GM12878 (cell line): ENCODE measurements at regions not wholly inside any gene's neighbourhood (a gene's known extent, or its start where the extent isn't known, plus 50 kb on each side); places are given as distances from the start of the nearest gene placed in this dataset.

Experiments
- ATF7 ChIP-seq: fragments of 450-650 bp; IDR thresholded peaks from 2 replicates; pipeline ENCODE4 v1.6.1; 2016; ENCODE audit warnings: low read depth, mild to moderate bottlenecking
- EED ChIP-seq: sonication (generic); IDR thresholded peaks from 2 replicates; pipeline ENCODE4 v1.6.1; 2016; ENCODE audit warnings: antibody characterized with exemption, low read depth
- EP300 ChIP-seq, 2 experiments: fragments of 150-350 bp in 1 of 2; IDR thresholded peaks; 2 replicates each; pipeline ENCODE4 v1.6.1; 2011 to 2012; ENCODE audit warnings: low read depth in 2 of 2, low read length in 2 of 2, borderline replicate concordance in 1 of 2, improper control_type of control experiment in 1 of 2, inconsistent platforms in 1 of 2; ENCODE audit not compliant: control insufficient read depth in 1 of 2
- ETV6 ChIP-seq, 2 experiments: fragments of 450-650 bp in 1 of 2; IDR thresholded peaks in 1 of 2; conservative IDR thresholded peaks in 1 of 2; 2 replicates each; pipeline ENCODE4 v1.6.1; 2014; ENCODE audit warnings: antibody characterized with exemption in 1 of 2, borderline replicate concordance in 1 of 2, low read depth in 1 of 2, mild to moderate bottlenecking in 1 of 2, moderate library complexity in 1 of 2
- IKZF1 ChIP-seq: fragments of 450-650 bp; conservative IDR thresholded peaks from 2 replicates; pipeline ENCODE4 v1.6.1; 2017; ENCODE audit warnings: antibody characterized with exemption, mild to moderate bottlenecking
- JUNB ChIP-seq: IDR thresholded peaks from 2 replicates; pipeline ENCODE4 v1.6.1; 2016; ENCODE audit warnings: antibody characterized with exemption, mild to moderate bottlenecking
- MTA2 ChIP-seq: fragments of 450-650 bp; IDR thresholded peaks from 2 replicates; pipeline ENCODE4 v1.6.1; 2016; ENCODE audit warnings: low read depth, mild to moderate bottlenecking, moderate library complexity
- NR2F1 ChIP-seq: fragments of 450-650 bp; conservative IDR thresholded peaks from 2 replicates; pipeline ENCODE4 v1.6.1; 2017; ENCODE audit warnings: mild to moderate bottlenecking
- RAD51 ChIP-seq: fragments of 450-650 bp; IDR thresholded peaks from 2 replicates; pipeline ENCODE4 v1.6.1; 2016; ENCODE audit warnings: moderate library complexity, mild to moderate bottlenecking, inconsistent platforms
- RCOR1 ChIP-seq: conservative IDR thresholded peaks from 2 replicates; pipeline ENCODE4 v1.6.1; 2012; ENCODE audit warnings: low read depth, low read length, improper control_type of control experiment
- RUNX3 ChIP-seq: IDR thresholded peaks from 2 replicates; pipeline ENCODE4 v1.6.1; 2012; ENCODE audit warnings: low read length, inconsistent platforms
- SUPT20H ChIP-seq: IDR thresholded peaks from 2 replicates; pipeline ENCODE4 v1.6.1; 2011; ENCODE audit warnings: low read depth, mild to moderate bottlenecking, low read length, moderate library complexity, borderline replicate concordance; ENCODE audit not compliant: control insufficient read depth
- TBL1XR1 ChIP-seq: IDR thresholded peaks from 2 replicates; pipeline ENCODE4 v1.6.1; 2012; ENCODE audit warnings: low read depth, low read length, improper control_type of control experiment
- YY1 ChIP-seq: IDR thresholded peaks from 2 replicates; pipeline ENCODE4 v1.6.1; 2011; ENCODE audit warnings: low read depth, mild to moderate bottlenecking, low read length
- ZBED1 ChIP-seq: IDR thresholded peaks from 2 replicates; pipeline ENCODE4 v1.6.1; 2016; ENCODE audit warnings: borderline replicate concordance
- TF ChIP-seq, protein P1 (sequence below): fragments of 450-650 bp; IDR thresholded peaks from 2 replicates; pipeline ENCODE4 v1.6.1; 2017; ENCODE audit warnings: low read depth, mild to moderate bottlenecking, moderate library complexity
- TF ChIP-seq, protein P2 (sequence below): IDR thresholded peaks from 2 replicates; pipeline ENCODE4 v1.6.1; 2011; ENCODE audit warnings: low read depth, mild to moderate bottlenecking, low read length, moderate library complexity, borderline replicate concordance; ENCODE audit errors: extremely low read depth
- TF ChIP-seq, protein P3 (sequence below): fragments of 450-650 bp; IDR thresholded peaks from 2 replicates; pipeline ENCODE4 v1.6.1; 2017; ENCODE audit warnings: antibody characterized with exemption, mild to moderate bottlenecking, moderate library complexity
- TF ChIP-seq, protein P4 (sequence below): IDR thresholded peaks from 2 replicates; pipeline ENCODE4 v1.6.1; 2011; ENCODE audit warnings: low read depth, low read length, improper control_type of control experiment, borderline replicate concordance
- TF ChIP-seq, protein P5 (sequence below): fragments of 450-650 bp; IDR thresholded peaks from 2 replicates; pipeline ENCODE4 v1.6.1; 2017; ENCODE audit warnings: mild to moderate bottlenecking, moderate library complexity

DNA sequence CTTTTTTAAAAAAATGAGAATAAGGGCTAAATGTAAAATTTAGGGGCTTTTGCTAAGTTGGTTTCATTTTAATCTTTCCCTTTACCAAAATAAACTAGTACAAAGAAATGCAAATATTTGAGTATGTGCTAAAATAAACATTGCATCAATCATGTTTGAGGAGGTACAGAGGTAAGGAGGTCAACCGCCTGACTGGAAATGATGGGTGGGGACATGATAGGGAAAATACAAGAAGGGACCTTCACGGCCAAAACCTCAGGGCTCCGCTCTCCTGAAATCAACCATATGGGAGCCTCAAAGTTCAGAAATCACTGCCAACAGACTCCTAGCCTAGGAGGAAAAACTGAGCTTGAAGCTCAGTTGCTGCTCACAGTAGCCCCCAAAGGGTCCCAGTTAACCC is 207.6 kb downstream of the AHR start (continued):
- TF ChIP-seq, protein P1, sequence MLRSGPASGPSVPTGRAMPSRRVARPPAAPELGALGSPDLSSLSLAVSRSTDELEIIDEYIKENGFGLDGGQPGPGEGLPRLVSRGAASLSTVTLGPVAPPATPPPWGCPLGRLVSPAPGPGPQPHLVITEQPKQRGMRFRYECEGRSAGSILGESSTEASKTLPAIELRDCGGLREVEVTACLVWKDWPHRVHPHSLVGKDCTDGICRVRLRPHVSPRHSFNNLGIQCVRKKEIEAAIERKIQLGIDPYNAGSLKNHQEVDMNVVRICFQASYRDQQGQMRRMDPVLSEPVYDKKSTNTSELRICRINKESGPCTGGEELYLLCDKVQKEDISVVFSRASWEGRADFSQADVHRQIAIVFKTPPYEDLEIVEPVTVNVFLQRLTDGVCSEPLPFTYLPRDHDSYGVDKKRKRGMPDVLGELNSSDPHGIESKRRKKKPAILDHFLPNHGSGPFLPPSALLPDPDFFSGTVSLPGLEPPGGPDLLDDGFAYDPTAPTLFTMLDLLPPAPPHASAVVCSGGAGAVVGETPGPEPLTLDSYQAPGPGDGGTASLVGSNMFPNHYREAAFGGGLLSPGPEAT = peak; percentile 89
- TF ChIP-seq, protein P2, sequence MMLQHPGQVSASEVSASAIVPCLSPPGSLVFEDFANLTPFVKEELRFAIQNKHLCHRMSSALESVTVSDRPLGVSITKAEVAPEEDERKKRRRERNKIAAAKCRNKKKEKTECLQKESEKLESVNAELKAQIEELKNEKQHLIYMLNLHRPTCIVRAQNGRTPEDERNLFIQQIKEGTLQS = no peak
- TF ChIP-seq RAD51 = no peak
- TF ChIP-seq RCOR1 = no peak
- TF ChIP-seq EED = peak; percentile 37; the same call in 1 of the 2 replicates
- TF ChIP-seq NR2F1 = peak; percentile 80
- no peak for TF ChIP-seq SUPT20H
- peak; percentile 29; the same call in 1 of the 2 replicates for TF ChIP-seq JUNB
- TF ChIP-seq, protein P3, sequence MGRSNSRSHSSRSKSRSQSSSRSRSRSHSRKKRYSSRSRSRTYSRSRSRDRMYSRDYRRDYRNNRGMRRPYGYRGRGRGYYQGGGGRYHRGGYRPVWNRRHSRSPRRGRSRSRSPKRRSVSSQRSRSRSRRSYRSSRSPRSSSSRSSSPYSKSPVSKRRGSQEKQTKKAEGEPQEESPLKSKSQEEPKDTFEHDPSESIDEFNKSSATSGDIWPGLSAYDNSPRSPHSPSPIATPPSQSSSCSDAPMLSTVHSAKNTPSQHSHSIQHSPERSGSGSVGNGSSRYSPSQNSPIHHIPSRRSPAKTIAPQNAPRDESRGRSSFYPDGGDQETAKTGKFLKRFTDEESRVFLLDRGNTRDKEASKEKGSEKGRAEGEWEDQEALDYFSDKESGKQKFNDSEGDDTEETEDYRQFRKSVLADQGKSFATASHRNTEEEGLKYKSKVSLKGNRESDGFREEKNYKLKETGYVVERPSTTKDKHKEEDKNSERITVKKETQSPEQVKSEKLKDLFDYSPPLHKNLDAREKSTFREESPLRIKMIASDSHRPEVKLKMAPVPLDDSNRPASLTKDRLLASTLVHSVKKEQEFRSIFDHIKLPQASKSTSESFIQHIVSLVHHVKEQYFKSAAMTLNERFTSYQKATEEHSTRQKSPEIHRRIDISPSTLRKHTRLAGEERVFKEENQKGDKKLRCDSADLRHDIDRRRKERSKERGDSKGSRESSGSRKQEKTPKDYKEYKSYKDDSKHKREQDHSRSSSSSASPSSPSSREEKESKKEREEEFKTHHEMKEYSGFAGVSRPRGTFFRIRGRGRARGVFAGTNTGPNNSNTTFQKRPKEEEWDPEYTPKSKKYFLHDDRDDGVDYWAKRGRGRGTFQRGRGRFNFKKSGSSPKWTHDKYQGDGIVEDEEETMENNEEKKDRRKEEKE = no peak
- peak; percentile 69 for TF ChIP-seq IKZF1
- TF ChIP-seq, protein P4, sequence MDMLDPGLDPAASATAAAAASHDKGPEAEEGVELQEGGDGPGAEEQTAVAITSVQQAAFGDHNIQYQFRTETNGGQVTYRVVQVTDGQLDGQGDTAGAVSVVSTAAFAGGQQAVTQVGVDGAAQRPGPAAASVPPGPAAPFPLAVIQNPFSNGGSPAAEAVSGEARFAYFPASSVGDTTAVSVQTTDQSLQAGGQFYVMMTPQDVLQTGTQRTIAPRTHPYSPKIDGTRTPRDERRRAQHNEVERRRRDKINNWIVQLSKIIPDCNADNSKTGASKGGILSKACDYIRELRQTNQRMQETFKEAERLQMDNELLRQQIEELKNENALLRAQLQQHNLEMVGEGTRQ = no peak
- peak; percentile 90 to 92 for TF ChIP-seq EP300 (IDR thresholded peaks at IDR 0.05; ENCODE audit: borderline replicate concordance in 1 of 2, control insufficient read depth in 1 of 2, low read depth in 2 of 2, low read length in 2 of 2)
- TF ChIP-seq, protein P5, sequence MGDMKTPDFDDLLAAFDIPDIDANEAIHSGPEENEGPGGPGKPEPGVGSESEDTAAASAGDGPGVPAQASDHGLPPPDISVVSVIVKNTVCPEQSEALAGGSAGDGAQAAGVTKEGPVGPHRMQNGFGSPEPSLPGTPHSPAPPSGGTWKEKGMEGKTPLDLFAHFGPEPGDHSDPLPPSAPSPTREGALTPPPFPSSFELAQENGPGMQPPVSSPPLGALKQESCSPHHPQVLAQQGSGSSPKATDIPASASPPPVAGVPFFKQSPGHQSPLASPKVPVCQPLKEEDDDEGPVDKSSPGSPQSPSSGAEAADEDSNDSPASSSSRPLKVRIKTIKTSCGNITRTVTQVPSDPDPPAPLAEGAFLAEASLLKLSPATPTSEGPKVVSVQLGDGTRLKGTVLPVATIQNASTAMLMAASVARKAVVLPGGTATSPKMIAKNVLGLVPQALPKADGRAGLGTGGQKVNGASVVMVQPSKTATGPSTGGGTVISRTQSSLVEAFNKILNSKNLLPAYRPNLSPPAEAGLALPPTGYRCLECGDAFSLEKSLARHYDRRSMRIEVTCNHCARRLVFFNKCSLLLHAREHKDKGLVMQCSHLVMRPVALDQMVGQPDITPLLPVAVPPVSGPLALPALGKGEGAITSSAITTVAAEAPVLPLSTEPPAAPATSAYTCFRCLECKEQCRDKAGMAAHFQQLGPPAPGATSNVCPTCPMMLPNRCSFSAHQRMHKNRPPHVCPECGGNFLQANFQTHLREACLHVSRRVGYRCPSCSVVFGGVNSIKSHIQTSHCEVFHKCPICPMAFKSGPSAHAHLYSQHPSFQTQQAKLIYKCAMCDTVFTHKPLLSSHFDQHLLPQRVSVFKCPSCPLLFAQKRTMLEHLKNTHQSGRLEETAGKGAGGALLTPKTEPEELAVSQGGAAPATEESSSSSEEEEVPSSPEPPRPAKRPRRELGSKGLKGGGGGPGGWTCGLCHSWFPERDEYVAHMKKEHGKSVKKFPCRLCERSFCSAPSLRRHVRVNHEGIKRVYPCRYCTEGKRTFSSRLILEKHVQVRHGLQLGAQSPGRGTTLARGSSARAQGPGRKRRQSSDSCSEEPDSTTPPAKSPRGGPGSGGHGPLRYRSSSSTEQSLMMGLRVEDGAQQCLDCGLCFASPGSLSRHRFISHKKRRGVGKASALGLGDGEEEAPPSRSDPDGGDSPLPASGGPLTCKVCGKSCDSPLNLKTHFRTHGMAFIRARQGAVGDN = peak; percentile 39; the same call in 1 of the 2 replicates
- TF ChIP-seq ETV6 (conservative IDR thresholded peaks at IDR 0.05 in 1 of 2, IDR thresholded peaks at IDR 0.05 in 1 of 2; ENCODE audit: borderline replicate concordance in 1 of 2, low read depth in 1 of 2) = no peak
- TF ChIP-seq TBL1XR1 = peak; percentile 58; the same call in 1 of the 2 replicates
- peak; percentile 78 for TF ChIP-seq MTA2
- TF ChIP-seq RUNX3 = peak; percentile 67
- peak; percentile 49 for TF ChIP-seq ATF7
- no peak for TF ChIP-seq ZBED1
- no peak for TF ChIP-seq YY1
